Calu3 (cell line): ENCODE measurements at regions not wholly inside any gene's neighbourhood (a gene's known extent, or its start where the extent isn't known, plus 50 kb on each side); places are given as distances from the start of the nearest gene placed in this dataset.

Experiments used
- BruUV-seq: library from RNA; stranded (reverse); fragments of 400-500 nt; replicated peaks from 2 replicates; lab custom pipeline; 2021; lab: Mats Ljungman, UMichigan
- CTCF ChIA-PET: fragments of 300-600 bp; sonication (Branson Sonifier 250); formaldehyde crosslinking; loops from one replicate; lab custom pipeline; 2022; ENCODE audit warnings: antibody characterized with exemption; lab: Charles Lee
- DNase-seq: peaks from one replicate; pipeline ENCODE4 v3.0.0; 2022
- H3K27ac Mint-ChIP-seq: one replicate; pipeline ENCODE4 v1.8.0; 2022; ENCODE audit warnings: mixed read lengths; ENCODE audit not compliant: unreplicated experiment
- H3K27me3 Mint-ChIP-seq: one replicate; pipeline ENCODE4 v1.8.0; 2022; ENCODE audit warnings: mixed read lengths; ENCODE audit not compliant: unreplicated experiment
- H3K36me3 Mint-ChIP-seq: one replicate; pipeline ENCODE4 v1.8.0; 2022; ENCODE audit warnings: mild to moderate bottlenecking, moderate library complexity, mixed read lengths; ENCODE audit not compliant: insufficient read depth, unreplicated experiment
- H3K4me1 Mint-ChIP-seq: one replicate; pipeline ENCODE4 v1.8.0; 2022; ENCODE audit warnings: mild to moderate bottlenecking, low read depth, mixed read lengths; ENCODE audit not compliant: unreplicated experiment
- H3K4me3 Mint-ChIP-seq: one replicate; pipeline ENCODE4 v1.8.0; 2022; ENCODE audit warnings: mild to moderate bottlenecking, low read depth, moderate library complexity, mixed read lengths; ENCODE audit not compliant: unreplicated experiment
- H3K9me3 Mint-ChIP-seq: one replicate; pipeline ENCODE4 v1.8.0; 2022; ENCODE audit warnings: low read depth, mixed read lengths; ENCODE audit not compliant: unreplicated experiment
- intact Hi-C: fragments of 100-400 bp; cut with micrococcal nuclease; formaldehyde crosslinking; loops from one replicate; pipeline ENCODE4 v1.10.0; 2022; ENCODE audit not compliant: unreplicated experiment
- TF ChIP-seq, protein P1 (sequence below): fragments of 200-600 bp; IDR thresholded peaks from one replicate; pipeline ENCODE4 v1.8.0; 2022; ENCODE audit warnings: antibody characterized with exemption; ENCODE audit not compliant: unreplicated experiment

DNA sequence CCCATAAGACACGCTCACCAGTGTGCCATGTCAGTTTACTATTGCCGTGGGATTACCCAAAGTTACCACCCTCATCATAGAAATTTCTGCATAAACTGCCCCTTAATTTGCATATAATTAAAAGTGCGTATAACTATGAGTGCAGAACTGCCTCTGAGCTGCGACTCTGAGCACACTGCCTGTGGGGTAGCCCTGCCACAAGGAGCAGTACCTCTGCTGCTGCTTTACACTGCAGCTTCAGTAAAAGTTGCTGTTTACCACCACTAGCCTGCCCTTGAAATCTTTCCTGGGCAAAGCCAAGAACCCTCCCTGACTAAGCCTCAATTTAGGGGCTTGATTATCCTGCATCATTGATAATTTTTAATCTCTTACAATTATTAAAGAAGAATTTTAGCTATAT, 213.9 kb upstream of the MAP2 start:
- TF ChIP-seq, protein P1, sequence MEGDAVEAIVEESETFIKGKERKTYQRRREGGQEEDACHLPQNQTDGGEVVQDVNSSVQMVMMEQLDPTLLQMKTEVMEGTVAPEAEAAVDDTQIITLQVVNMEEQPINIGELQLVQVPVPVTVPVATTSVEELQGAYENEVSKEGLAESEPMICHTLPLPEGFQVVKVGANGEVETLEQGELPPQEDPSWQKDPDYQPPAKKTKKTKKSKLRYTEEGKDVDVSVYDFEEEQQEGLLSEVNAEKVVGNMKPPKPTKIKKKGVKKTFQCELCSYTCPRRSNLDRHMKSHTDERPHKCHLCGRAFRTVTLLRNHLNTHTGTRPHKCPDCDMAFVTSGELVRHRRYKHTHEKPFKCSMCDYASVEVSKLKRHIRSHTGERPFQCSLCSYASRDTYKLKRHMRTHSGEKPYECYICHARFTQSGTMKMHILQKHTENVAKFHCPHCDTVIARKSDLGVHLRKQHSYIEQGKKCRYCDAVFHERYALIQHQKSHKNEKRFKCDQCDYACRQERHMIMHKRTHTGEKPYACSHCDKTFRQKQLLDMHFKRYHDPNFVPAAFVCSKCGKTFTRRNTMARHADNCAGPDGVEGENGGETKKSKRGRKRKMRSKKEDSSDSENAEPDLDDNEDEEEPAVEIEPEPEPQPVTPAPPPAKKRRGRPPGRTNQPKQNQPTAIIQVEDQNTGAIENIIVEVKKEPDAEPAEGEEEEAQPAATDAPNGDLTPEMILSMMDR = no peak
- no peaks in the 10 kb centered on the region for H3K9me3 Mint-ChIP-seq
- CTCF ChIA-PET = no interaction called here
- H3K4me3 Mint-ChIP-seq = no peak overlapping the region
- intact Hi-C loops = loop anchor here (2.0 kb wide), 1 partner anchor 113 kb away; no protein-coding TSS in a partner anchor
- no peaks in the 10 kb centered on the region for H3K36me3 Mint-ChIP-seq
- DNase-seq = no peak
- BruUV-seq = no TSS peak
- H3K27ac Mint-ChIP-seq = no peak overlapping the region
- H3K4me1 Mint-ChIP-seq = peaks cover 8% of the 10 kb centered on the region
- no peaks in the 10 kb centered on the region for H3K27me3 Mint-ChIP-seq

DNA sequence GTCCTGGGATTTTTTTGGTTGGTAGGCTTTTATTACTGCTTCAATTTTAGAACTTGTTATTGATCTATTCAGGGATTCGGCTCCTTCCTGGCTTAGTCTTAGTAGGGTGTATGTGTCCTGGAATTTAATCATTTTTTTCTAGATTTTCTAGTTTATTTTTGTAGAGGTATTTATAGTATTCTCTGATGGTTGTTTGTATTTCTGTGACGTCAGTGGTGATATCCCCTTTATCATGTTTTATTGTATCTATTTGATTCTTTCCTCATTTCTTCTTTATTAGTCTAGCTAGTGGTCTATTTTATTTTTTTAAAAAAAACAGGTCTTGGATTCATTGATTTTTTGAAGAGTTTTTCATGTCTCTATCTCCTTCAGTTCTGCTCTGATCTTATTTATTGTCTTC, 193.3 kb upstream of the MAP2 start:
- Mint-ChIP-seq H3K27ac (no peak overlapping the region), H3K4me3 (no peak overlapping the region), H3K36me3 (no peaks in the 10 kb centered on the region), H3K27me3 (no peaks in the 10 kb centered on the region), H3K9me3 (no peaks in the 10 kb centered on the region), H3K4me1 (no peaks in the 10 kb centered on the region)
- intact Hi-C loops = no loop called here
- DNase-seq = no peak
- BruUV-seq = no TSS peak
- TF ChIP-seq, protein P1 = no peak
- CTCF ChIA-PET = no interaction called here

DNA sequence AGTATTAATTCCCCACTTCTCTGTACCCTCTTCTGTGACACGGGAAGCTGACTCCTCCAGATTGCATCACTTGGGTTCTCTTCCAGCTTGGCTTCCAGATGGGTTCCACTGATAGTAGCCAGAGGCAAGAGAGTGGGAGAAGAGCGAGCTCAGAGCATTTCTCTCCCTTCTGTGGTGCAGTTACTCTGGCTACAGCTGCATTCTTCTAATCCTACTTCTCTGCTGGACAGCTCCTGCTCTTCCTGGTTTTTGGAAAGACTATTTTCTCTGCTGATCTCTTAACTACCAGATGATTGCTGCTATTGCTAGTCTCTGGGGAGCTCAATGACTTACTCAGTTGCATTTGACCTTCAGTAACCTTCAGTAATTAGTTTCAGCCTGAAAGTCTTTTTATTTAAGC, 187.5 kb upstream of the MAP2 start:
- Mint-ChIP-seq H3K4me3 (no peak overlapping the region), H3K27me3 (no peaks in the 10 kb centered on the region), H3K4me1 (peaks cover 7% of the 10 kb centered on the region), H3K27ac (no peak overlapping the region), H3K36me3 (no peaks in the 10 kb centered on the region), H3K9me3 (no peaks in the 10 kb centered on the region)
- intact Hi-C loops = no loop called here
- CTCF ChIA-PET = no interaction called here
- no peak for DNase-seq
- BruUV-seq = no TSS peak
- TF ChIP-seq, protein P1 = no peak

DNA sequence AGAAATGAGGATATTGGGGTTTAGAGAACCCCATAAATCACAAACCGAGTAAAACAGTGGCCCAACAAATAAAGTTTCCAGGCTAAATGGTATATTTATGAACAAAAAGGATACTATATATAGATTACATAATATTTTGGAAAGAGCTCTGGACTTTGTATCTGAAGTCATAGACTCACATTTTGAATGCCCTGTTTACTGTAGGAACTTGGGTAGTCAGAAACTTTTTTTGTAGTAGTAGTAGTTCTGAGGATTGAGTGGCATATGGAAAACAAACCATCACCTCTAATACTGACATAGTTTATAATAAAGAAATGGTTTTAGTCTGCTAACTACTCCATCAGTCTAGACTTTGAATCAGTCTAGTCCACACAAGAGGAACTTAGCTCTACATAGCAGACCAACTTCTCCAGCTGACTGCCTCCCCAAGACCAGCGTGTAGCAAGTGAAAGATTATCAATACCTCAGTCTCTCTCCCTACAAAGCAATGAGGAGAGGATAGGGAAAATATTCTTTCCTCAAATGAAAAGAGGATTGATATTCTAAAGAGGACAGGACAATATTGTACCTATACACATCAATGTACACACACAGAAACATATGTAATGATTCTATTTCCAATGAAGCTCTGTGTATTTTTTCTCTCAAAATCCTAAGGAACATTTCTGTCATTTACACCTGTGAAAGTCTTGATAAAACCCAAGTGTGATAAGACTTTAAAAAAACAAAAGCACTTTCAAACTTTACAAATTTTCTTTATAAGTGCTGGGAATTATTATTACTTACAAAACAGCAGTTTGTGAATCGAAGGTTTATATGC, 184.9 kb upstream of the MAP2 start:
- intact Hi-C loops = no loop called here
- H3K4me3 Mint-ChIP-seq = no peak overlapping the region
- H3K4me1 Mint-ChIP-seq = peaks cover 7% of the 10 kb centered on the region
- no peaks in the 10 kb centered on the region for H3K36me3 Mint-ChIP-seq
- no peak overlapping the region for H3K27ac Mint-ChIP-seq
- BruUV-seq = no TSS peak
- H3K9me3 Mint-ChIP-seq = no peaks in the 10 kb centered on the region
- TF ChIP-seq, protein P1 = no peak
- CTCF ChIA-PET = interaction anchor here (0.7 kb wide), 1 partner anchor 22 kb away, joined by 3 read pairs; no protein-coding TSS in a partner anchor
- H3K27me3 Mint-ChIP-seq = no peaks in the 10 kb centered on the region
- DNase-seq = no peak
